ENCODE measurements at regions not wholly inside any gene's neighbourhood (a gene's known extent, or its start where the extent isn't known, plus 50 kb on each side); places are given as distances from the start of the nearest gene placed in this dataset.

DNA sequence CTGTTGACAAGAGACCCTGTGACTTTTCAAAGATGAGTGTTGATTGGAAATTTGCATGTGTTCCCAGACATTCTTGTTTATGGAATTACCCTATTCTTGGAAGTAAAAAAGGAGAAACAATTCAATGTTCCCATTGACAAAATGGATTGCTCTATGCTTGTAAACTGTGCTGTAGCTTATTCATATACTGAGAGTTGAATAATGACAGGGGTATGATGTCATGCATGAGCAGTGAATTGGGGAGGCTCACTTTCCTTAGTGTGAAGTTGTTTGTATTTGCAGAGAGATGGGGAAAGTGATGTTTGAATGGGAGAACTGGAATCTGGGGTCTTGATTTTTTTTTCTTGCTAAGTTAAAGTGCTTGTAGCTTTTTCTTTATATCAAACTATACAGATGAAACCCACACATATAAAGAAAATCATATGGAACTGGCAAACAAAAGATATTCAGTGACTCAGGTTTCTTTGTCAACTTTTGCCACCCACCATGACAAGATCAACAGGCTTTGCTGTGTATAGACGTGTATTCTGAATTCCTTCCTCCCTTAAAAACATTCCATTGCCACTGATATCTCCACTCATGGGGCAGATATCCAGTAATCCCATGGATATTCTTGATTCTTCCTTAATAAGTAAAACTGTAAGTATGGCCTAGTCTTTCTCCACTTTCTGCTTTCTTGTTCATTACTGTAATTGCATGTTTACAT, 97.8 kb upstream of the JAG1 start:
- H3K36me3 Mint-ChIP-seq (ENCODE audit: low read depth), result no peaks in the 10 kb centered on the region
- no peaks in the 10 kb centered on the region for H3K9me3 Mint-ChIP-seq
- no peak for DNase-seq (ENCODE audit: low read depth, low spot score)
- no peaks in the 10 kb centered on the region for H3K4me1 Mint-ChIP-seq
- no peak for TF ChIP-seq CTCF (conservative IDR thresholded peaks at IDR 0.05)
- H3K27ac Mint-ChIP-seq (ENCODE audit: unreplicated experiment), result no peak overlapping the region
- H3K27me3 Mint-ChIP-seq (ENCODE audit: low read depth), result no peaks in the 10 kb centered on the region
- H3K4me3 Mint-ChIP-seq, result no peak overlapping the region

GRCh38 chr20:10774357-10774943, 100.7 kb upstream of the JAG1 start:
- no peaks in the 10 kb centered on the region for H3K36me3 Mint-ChIP-seq (ENCODE audit: low read depth)
- no peaks in the 10 kb centered on the region for H3K9me3 Mint-ChIP-seq
- no peaks in the 10 kb centered on the region for H3K4me1 Mint-ChIP-seq
- TF ChIP-seq CTCF (conservative IDR thresholded peaks at IDR 0.05), result no peak
- no peak overlapping the region for H3K4me3 Mint-ChIP-seq
- no peaks in the 10 kb centered on the region for H3K27me3 Mint-ChIP-seq (ENCODE audit: low read depth)
- no peak for DNase-seq (ENCODE audit: low read depth, low spot score)
- no peak overlapping the region for H3K27ac Mint-ChIP-seq (ENCODE audit: unreplicated experiment)

DNA sequence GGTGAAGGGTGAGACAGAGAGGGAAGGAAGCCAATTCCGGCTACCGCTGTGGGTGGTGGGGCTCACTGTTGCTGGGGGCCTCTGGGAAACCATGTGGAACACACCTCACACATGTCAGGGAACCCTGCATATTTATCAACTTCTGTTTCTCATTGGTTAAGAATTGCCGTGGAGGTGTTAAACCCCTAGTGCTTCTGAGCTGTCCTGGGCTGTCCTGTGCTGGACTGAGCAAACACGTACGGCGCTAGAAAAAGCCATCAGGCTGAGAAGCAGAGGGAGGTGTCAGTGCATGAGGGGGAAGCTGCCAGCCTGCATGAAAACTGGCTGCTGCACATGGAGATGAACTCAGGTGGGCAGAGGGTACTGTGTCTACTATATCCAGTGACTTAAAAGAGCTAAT, 103.9 kb upstream of the JAG1 start:
- Mint-ChIP-seq H3K27me3 (ENCODE audit: low read depth) (peaks cover 2% of the 10 kb centered on the region), H3K27ac (ENCODE audit: unreplicated experiment) (no peak overlapping the region), H3K4me1 (peaks cover 3% of the 10 kb centered on the region), H3K9me3 (no peaks in the 10 kb centered on the region), H3K4me3 (no peak overlapping the region), H3K36me3 (ENCODE audit: low read depth) (no peaks in the 10 kb centered on the region)
- no peak for TF ChIP-seq CTCF (conservative IDR thresholded peaks at IDR 0.05)
- DNase-seq (ENCODE audit: low read depth, low spot score), result no peak

GRCh38 chr20:10779911-10780310, 106.1 kb upstream of the JAG1 start:
- Mint-ChIP-seq H3K36me3 (ENCODE audit: low read depth) (no peaks in the 10 kb centered on the region), H3K4me3 (no peak overlapping the region), H3K9me3 (no peaks in the 10 kb centered on the region), H3K4me1 (peaks cover 13% of the 10 kb centered on the region), H3K27me3 (ENCODE audit: low read depth) (peaks cover 2% of the 10 kb centered on the region), H3K27ac (ENCODE audit: unreplicated experiment) (no peak overlapping the region)
- no peak for TF ChIP-seq CTCF (conservative IDR thresholded peaks at IDR 0.05)
- DNase-seq (ENCODE audit: low read depth, low spot score), result no peak

- Mint-ChIP-seq H3K36me3 (ENCODE audit: low read depth) (no peaks in the 10 kb centered on the region), H3K4me3 (no peak overlapping the region), H3K27ac (ENCODE audit: unreplicated experiment) (no peak overlapping the region), H3K9me3 (no peaks in the 10 kb centered on the region), H3K4me1 (peaks cover 13% of the 10 kb centered on the region), H3K27me3 (ENCODE audit: low read depth) (peaks cover 2% of the 10 kb centered on the region)
- DNase-seq (ENCODE audit: low read depth, low spot score), result no peak
- no peak for TF ChIP-seq CTCF (conservative IDR thresholded peaks at IDR 0.05)
These were observed 107.1 kb upstream of the JAG1 start for GRCh38 chr20:10780901-10781300.

Data from neural crest cell (in vitro differentiated cells).